ENCODE measurements at regions not wholly inside any gene's neighbourhood (a gene's known extent, or its start where the extent isn't known, plus 50 kb on each side); places are given as distances from the start of the nearest gene placed in this dataset.
"Not testable (repeated sequence)": the region's sequence is repeated elsewhere in the genome, so short reads cannot be mapped to it uniquely, and the experiment has no call there.

DNA sequence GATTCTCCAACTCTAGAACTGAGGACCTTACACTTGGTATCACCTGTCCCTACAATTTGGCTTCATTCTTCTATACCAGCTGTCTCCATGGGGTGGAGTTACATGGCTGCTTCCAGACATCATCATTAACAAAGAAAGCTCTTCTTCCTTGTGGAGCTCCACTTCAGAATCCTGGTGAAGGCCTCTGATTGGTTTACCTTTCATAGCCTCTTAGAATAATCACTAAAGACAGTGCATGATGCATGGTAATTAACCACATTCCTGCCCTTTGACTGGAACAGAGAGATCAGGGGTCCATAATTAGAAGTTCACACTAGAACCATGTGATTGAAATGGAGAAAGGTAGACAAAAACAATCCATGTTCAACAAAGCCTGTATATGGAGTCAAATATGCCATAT, 112.6 kb upstream of the ZNF827 start:
- H3K4me3 ChIP-seq (ENCODE audit: low read length) = no peak overlapping the region
- TF ChIP-seq, protein P1, sequence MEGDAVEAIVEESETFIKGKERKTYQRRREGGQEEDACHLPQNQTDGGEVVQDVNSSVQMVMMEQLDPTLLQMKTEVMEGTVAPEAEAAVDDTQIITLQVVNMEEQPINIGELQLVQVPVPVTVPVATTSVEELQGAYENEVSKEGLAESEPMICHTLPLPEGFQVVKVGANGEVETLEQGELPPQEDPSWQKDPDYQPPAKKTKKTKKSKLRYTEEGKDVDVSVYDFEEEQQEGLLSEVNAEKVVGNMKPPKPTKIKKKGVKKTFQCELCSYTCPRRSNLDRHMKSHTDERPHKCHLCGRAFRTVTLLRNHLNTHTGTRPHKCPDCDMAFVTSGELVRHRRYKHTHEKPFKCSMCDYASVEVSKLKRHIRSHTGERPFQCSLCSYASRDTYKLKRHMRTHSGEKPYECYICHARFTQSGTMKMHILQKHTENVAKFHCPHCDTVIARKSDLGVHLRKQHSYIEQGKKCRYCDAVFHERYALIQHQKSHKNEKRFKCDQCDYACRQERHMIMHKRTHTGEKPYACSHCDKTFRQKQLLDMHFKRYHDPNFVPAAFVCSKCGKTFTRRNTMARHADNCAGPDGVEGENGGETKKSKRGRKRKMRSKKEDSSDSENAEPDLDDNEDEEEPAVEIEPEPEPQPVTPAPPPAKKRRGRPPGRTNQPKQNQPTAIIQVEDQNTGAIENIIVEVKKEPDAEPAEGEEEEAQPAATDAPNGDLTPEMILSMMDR (conservative IDR thresholded peaks at IDR 0.05; ENCODE audit: low read depth, low read length) = no peak
- peak; percentile 12 for DNase-seq (ENCODE audit: low read depth)

DNA sequence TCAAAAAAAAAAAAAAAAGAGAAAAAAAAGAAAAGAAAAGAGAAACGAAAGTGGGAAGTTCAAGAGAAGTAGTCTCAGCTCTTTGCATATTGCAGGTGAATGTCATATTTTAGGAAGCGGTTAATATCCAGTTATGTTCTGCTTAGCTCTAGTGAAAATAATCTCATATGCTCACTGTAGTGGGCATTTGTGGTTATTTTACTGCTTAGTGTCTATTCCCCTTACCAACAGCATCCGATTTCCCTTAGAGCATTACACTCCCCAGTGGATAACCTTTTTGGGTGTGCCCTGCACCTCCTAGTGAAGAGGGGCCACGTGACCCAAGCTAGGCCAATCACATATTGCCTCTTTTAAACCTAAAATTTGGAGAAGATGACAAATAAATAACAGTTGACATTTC, 111.2 kb upstream of the ZNF827 start:
- no peak for DNase-seq (ENCODE audit: low read depth)
- no peak overlapping the region for H3K4me3 ChIP-seq (ENCODE audit: low read length)
- TF ChIP-seq, protein P1 (conservative IDR thresholded peaks at IDR 0.05; ENCODE audit: low read depth, low read length) = no peak

DNA sequence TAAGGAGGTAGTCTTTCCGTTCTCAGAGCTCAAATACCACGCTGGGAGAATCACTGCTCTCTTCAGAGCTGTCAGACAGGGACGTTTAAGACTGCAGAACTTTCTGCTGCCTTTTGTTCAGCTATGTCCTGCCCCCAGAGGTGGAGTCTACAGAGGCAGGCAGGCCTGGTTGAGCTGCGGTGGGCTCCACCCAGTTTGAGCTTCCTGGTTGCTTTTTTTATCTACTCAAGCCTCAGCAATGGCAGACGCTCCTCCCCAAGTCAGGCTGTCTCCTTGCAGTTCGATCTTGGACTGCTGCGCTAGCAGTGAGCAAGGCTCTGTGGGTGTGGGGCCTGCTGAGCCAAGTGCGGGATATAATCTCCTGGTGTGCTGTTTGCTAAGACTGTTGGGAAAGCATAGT, 109.1 kb upstream of the ZNF827 start:
- not testable (repeated sequence) for H3K4me3 ChIP-seq (ENCODE audit: low read length); DNase-seq (ENCODE audit: low read depth)

DNA sequence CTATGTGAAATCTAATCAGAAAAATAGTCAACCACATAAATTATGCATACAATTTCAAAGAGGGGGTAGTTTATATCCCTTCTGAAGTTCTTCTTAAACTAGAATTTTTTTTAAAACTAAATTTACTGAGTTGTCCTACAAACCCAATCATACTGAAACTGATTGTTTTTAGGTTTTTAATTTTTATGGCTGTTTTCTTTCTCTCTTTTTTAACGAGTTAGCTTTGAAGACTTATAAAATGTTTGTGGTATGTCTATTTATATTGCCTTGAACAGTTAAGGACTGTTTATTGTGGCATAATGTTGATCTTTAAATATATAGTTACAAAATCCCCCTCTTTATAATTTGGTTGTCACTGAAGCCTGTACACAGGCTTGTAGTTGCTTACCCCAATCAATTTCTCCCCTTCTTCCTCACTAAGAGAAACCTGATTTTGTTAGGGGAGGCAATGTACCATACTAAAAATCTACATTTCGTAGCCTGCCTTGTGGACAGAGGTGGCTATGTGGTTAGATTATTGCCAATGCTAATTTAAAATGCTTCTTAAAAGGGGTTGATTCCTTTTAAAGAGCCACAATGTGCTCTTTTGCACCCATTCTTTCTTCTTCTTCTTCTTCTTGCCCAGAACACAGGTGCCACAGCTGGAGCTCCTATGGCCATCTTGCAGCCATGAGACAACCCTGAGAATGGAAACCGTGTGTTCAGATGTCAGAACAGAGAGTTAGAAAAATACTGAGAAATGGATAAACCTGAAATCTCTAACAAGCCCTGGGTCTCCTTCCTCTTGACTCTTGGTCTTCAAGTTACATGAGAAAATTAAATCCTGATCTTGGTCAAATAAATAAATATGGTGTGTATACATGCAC, 102.7 kb upstream of the ZNF827 start:
- no peak for DNase-seq (ENCODE audit: low read depth)

DNA sequence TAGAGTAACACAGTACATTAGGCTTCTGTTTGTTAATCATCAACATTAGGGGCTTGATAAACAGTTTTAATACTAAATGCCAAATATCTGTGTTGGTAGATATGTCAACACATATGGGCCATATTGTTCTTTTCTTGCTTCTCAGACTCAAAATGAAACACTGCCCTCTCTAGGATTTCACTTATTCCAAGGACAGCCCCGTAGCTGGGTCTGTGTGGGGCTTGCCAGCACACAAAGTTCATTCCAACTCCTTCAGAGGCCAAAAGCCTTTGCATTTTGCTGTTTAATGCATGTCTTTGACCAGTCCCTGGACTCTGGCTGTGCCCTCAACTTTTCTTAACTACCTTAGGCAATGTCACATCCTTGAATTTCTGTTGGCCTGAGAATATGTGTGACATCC, 102.0 kb upstream of the ZNF827 start:
- TF ChIP-seq, protein P1 (conservative IDR thresholded peaks at IDR 0.05; ENCODE audit: low read depth, low read length) = no peak
- no peak overlapping the region for H3K4me3 ChIP-seq (ENCODE audit: low read length)
- no peak for DNase-seq (ENCODE audit: low read depth)

More for the DNA sequence above, 102.7 kb upstream of the ZNF827 start:
- TF ChIP-seq, protein P1 (conservative IDR thresholded peaks at IDR 0.05; ENCODE audit: low read depth, low read length) = no peak
- no peak overlapping the region for H3K4me3 ChIP-seq (ENCODE audit: low read length)

DNA sequence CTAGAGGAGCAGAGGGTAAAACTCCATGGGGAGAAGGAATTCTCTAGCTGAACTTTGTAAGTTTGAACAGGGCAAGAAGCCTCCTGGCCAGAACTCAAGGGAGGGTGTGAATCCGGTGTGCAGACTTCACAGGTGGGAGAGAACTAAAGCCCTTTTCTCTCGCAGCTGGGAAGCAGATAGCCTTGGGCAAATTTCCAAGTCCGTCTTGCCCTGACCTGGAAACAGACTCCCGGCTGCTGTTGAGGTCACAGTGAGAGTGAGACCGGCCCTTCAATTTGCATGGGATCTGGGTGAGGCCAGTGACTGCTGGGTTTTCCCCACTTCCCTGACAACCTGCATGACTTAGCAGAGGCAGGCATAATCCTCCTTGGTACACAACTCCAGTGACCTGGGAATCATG, 94.5 kb upstream of the ZNF827 start:
- TF ChIP-seq, protein P1 (conservative IDR thresholded peaks at IDR 0.05; ENCODE audit: low read depth, low read length) = no peak

DNA sequence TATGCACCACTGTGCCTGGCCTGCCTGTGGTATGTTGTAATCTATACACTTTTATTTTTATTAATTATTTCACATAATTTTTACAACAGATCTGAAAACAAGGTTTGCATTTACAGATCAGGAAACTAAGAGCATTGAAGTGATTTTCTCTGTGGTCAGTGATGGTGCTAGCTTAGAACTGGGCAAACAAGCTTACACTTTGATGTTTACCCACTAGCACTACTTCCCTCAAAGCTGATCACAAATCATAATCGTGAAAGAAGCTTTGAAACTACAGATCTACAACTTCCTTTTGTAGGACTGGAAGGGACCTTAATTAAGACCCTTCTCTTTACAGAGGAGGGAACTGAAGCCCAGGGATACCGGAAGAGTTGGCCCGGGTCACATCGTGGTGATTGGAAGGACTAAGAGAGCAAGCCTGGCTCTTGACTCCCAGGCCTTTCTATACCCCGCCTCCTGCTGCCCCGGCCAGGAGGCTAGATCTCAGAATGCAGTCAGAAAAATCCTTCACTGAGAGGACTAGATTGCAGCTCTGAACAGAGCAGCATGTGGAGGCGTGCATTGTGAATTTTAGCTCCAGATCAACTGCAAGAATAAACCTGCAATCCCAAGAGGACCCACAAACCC, 93.7 kb upstream of the ZNF827 start:
- no peak overlapping the region for H3K4me3 ChIP-seq (ENCODE audit: low read length)
- TF ChIP-seq, protein P1 (conservative IDR thresholded peaks at IDR 0.05; ENCODE audit: low read depth, low read length) = no peak
- no peak for DNase-seq (ENCODE audit: low read depth)

More for the DNA sequence above, 94.5 kb upstream of the ZNF827 start:
- no peak for DNase-seq (ENCODE audit: low read depth)
- H3K4me3 ChIP-seq (ENCODE audit: low read length) = no peak overlapping the region
